ENCODE measurements at regions not wholly inside any gene's neighbourhood (a gene's known extent, or its start where the extent isn't known, plus 50 kb on each side); places are given as distances from the start of the nearest gene placed in this dataset.

DNA sequence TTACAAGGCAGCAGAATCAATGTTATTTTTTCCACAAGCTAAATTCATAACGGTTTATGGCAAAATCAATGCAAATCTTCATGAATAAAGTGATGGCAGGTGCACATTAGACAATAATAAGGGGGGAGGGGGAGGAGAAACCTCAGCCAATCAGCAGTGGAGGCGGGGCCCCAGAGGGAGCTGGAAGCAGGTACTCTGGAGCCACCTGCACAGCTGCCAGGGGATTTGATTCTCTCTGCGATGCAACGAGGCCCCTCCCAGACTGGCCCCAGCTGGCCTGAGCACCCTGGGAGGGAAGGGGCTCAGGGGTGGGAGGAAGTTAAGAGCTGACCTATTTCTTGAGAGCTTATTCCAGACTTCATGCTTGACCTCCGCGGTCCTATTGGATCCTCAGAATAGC is 127.8 kb upstream of the IGSF21 start:
- peak; percentile 1 to 11 for DNase-seq

DNA sequence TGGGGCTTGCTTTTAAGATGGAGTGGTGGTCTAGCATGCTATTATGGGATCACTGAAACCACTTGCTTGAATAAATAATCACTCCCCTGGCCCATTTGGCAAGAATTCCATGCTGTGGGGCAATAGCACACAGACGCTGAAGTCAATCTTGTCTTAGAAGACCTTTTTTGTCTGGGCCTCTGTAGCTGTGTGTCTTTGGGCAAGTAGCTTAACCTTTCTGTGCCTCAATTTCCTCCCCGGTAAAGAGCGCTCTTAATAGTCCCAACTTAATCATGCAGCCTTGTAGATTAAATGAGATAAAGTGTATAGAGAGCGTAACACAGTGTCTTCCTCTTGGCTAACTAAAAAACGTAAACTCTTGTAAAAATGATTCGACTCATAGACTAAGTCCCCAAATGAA is 125.4 kb upstream of the IGSF21 start:
- no peak for DNase-seq

DNA sequence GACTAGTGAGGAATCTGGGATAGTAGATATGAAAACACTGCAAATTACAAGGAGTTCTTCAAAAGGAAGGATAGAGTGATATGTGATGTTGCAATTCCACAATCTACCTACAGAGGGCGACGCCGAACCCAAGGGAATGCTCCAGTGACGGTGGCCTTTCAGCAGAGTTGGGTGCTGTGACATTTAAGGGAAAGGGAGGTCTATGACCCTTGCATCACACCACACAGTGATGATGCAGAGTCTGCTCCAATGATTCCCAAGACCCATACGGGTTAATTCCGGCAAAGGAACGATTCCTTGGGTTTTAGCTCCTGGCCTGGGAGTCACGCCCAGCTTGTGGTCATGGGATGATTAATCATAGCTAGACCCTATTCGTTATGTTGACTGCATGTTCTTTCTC is 123.0 kb upstream of the IGSF21 start:
- peak in 1 of 2 experiments; percentile 3 for DNase-seq

DNA sequence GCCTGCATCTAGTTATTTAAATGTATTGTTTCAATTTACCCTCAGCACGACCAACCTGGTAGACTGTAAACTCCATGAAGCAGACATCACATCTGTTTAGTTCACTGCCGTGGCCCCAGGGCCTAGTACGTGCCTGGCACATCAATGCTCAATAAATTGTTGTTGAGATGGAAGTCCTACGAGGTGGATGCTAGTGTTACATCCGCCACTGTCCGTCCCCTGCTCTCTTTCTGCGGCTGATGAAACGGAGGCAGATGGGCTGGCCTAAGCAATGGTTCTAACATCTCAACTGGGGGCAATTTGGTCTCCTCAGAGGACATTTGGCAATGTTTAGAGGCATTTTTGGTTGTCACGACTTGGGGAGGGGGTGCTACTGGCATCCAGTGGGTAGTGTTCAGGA is 121.4 kb upstream of the IGSF21 start:
- no peak for DNase-seq

DNA sequence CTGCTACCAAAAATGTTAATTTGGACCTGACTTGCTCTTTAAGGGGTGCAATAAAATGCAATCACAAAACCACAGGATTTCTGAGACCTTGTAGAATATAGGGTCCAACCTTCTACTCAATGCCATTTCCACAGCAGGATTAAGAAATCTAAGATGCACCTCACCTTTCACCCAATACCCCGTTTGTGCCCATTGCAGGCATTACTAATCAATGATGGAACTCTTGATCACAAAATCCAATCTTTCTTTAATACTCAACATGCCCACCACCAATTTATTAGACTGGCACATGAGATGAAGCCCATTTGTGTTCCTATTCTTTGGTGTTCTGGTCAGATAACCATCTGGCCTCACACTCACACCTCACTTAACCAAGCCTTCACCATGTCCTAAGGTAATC is 117.2 kb upstream of the IGSF21 start:
- DNase-seq, result no peak

DNA sequence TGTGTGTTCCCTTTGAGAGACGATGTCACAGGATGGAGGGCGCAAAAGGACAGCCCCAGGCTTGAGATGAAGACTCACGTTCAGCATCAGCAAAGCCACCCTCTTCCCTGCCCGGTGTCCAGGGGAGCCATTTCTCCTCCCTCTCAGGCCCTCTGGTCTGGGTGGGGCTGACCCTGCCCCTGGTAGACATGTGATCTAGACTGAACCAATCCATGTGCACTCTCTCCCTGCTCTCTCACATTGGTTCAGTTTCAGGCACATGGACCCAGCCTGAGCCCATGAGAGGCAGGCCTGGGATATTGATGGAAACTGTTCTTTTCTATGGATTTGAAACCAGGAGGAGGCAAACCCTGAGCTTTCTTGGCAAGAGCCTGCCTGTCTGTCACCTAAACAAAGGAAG is 115.6 kb upstream of the IGSF21 start:
- no peak for DNase-seq

DNA sequence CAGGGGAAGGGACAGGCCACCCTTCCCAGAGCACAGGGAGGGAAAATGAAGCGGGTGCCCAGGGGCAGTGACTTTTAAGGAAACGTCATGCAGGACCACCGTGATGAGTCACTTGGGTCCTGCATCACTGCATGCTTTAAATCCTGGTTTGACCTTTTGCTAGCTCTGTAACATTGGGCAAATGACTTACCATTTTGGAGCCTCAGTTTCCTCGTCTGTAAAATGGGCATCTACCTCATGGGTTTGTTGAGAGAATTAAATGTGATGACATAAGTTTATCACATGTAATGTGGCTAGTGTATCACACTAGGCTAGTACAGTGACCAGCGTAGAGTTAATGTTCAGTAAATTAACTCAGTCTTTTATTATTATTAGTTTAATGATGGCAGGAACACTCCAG is 114.8 kb upstream of the IGSF21 start:
- DNase-seq, result no peak

DNA sequence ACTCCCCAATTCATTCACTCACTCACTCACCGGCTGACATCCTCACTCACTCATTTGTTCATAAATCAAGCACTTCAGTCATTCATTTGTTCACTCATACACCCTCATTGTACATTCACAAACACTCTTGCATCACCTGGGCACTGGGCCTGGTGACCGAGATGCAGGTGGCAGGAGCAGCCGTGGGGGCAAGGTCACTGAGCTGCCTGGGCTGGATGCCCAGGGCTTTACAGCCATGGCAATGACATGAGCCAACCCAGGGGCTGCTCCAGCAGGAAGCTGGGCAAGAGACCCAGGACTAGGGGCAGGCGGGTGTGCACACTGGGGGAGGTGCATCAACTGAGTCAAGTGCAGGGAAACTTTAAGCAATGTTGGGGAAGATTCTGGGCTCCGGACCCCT is 113.6 kb upstream of the IGSF21 start:
- DNase-seq, result no peak

DNA sequence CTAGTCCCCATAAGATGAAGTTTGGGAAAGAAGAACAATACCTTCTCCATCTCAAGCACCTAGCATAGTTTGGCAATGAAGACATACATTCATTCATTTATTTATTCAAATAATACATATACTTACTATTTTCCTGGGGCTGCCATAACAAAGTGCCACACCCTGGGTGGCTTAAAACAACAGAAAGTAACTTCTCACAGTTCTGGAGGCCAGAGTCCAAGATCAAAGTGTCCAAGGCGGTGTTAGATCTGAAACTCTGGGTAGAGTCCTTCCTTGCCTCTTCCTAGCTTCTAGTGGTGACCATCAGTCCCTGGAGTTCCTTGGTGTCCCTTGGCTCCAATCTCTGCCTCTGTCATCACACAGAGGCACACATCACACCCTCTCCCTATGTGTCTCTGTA is 112.1 kb upstream of the IGSF21 start:
- no peak for DNase-seq

DNA sequence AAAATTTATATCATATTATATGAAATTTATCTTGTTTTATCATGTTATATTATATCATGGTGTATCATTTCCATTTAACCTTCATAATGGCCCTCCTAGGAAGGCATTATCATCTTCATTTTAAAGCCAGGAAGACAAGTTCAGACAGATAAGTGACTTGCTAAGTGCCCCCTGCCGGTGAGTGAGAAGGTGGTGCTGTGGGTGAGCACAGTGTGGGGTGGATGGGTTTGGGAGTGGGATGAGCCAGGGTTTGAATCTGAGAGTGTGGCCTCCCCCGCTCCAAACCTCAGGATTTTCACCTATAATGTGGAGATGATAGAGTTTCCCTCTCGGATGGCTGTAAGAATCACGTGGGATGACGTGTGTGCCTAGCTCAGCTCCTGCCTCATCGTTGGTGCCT is 108.7 kb upstream of the IGSF21 start:
- no peak for DNase-seq

DNA sequence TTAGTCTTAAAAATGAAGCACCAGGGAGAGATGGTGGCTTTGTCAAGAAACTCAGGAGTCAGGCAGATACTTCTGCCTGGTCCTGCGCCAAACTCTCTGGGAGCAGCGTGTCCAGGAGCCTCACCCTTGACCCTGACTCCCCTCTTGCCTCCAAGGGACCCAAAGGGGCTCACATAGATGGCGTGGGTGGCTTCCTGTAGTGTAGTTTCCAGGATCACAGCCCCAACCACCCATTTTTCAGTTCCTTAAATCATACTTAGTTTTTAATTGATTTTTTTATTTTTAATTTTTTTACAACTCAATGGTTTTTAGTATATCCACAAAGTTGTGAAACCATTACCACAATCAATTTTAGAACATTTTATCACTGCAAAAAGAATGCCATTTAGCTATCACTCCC is 107.7 kb upstream of the IGSF21 start:
- DNase-seq, result no peak

DNA sequence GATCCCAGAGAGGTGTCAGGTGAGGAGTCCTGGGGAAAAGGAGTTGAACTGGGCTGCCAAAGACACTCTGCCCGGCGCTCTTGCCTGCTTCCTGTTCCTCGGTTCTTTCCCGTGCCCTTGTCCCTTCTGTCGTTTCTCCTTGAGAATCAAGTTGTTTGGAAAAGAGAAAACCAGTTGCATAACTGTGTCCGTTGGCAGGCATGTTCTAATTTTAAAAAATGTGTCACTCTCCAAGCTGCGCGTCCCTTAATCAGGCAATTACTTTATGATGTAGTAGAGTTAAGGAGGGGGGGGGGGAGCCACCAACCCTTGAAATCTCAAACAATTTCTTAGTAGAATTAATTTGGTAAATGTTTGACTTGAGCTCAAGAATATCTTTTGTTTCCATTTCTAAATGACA is 105.9 kb upstream of the IGSF21 start:
- DNase-seq, result no peak

DNA sequence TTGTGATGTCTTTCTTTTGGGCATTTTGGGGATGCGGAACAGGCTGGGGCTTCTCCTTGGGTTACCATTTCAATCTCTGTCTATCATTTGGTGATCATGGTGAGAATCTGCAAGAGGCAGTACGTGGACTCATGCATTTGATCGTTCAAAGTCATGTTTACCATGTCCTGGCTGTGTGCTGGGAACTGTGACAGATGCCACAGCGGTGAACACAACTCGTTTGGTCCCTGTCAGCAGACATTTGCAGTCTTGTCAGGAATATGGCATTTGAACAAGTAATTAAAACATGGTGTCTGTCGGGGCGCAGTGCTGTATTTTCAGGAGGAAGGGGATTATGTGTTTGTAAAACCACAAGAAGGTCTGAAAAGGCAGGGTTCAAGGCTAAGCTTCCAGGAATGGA is 103.3 kb upstream of the IGSF21 start:
- DNase-seq, result no peak

DNA sequence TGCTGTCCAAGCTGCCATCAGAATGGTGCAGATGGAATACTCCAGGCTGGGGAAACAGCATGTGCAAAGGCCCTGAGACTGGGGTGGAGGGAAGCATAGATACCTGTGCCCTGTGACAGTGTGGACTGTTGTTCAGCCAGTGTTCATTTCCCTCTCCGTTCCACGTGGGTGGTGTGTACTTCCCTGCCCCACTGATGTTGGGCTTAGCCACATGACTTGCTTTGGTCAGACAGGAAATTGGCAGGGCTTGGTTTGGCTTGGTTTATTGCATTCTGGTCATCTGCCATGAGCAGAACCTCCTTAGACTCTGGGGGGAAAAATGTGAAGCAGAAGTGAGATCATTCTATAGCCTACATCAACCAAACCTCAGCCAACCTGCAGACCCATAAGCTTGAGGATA is 102.4 kb upstream of the IGSF21 start:
- no peak for DNase-seq

DNA sequence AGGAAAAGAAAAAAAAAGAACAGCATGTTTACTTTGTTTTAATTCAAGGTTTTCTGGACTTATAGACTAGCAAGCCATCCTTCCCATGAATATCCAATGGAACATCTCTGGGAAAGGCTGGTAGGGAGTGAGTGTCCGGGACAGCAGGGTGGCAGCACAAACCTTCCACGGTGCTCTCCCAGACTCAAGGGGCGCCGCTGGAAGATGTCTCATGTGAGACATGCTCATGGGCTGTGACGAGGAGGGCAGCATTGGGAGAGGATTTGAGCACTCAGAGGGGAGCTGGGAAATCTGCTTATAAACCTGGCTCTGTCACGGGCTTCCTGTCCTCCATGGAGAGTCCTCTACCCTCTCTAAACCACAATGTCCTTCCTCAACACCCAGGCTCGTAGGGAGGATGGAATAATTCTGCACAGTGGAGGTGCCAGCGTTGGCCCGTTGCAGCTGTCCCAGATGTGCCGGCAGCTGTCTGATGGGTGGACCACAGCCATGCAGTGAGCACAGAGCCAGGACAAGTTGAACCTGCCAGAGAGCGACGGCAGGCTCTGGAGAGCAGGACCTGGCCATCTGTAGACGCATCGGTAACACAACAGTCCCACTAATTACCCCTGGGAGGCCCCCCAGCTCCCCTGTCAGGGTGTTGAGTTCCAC is 100.1 kb upstream of the IGSF21 start:
- DNase-seq, result no peak

DNA sequence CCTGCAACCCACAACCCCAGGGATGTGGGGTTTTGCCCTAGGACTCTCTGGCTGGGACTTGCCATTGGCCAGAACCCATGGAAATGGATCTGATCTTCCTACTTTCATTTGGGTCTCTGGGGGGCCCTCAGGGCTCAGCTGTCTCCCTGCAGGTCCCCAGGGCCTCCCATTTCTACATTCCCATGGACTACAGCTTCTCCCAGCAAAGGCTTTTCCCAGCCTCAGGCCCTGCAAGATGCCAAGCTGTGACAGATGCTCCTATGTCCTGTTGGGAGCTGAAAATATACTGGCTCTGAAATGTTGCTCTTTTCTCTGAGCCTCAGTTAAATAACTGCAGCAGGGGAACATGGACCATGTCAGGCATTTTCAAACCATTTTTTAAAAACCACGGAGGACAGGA is 99.5 kb upstream of the IGSF21 start:
- DNase-seq, result no peak

DNA sequence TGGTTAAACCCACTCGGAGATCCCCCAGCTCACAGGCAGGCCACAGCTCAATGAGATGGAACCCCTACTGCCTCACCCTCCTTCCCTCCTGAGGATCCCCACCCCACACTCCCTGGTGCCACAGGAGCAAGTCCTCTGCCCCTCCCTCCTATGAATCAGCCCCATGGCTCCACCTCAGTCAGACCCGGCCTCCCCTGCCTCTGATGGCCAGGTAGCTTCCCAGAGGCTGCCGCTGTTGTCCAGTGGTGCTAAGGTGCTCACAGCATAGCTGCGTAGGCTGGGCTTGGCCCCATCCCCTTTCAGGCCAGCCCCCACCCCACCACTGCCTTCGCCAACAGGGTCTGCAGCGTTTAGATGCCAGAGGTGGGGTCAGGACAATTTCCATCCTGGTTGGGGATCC is 98.5 kb upstream of the IGSF21 start:
- DNase-seq, result no peak

DNA sequence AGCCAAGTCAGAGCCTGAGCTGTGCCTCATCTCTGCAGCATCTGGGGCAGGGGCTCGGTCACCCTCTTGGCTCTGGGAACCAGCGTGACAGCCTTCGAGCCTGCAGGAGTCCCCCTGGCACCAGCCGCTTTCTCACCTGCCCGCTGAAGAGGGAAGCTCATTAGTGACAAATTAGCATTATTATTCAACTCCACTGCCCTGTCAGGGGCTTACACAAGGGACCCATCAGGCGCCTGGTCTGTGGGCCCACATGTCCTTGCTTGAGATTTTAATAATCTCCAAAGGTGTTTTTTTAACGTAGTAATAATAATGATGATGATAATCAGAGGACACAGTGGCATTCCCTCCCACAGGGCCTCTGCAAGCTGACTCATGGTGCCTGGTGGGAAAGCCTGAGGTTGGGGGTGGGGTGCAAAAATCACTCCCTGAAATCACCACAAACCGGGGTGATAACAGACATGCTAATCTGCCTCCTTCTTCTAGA is 98.1 kb upstream of the IGSF21 start:
- no peak for DNase-seq

DNA sequence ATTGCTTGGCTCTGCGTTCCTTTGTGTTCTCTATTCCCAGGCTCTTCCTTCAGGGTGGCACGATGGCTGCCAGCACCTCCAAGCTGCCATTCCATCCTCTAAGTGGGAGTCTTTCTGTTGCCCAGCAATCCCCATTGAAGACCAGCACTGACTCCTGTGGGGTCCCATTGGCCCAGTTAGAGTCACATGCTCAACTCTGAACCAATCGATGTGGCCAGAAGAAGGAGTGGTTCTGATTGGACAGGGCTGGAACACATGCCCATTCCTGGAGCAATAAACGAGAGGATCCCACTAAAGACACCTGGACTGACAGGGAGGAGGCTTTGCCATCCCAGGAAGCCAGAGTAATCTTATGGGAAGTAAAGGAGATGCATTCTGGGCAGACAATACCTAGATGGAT is 97.2 kb upstream of the IGSF21 start:
- no peak for DNase-seq

DNA sequence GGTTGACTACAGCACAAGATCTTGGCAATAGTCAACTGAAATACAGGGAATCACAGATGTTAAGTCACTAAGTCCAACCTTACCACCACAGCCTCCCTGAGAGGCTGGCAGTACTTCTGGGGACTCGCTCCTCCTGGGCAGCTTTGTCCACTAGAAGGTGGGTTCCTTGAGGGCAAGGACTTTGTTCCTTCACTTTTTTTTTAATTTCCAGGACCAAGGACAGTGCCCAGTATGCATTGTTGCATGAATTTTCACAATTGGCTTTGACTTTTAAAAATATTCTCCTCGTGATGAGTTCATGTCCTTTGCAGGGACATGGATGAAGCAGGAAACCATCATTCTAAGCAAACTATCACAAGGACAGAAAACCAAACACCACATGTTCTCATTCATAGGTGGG is 96.7 kb upstream of the IGSF21 start:
- DNase-seq, result no peak

DNA sequence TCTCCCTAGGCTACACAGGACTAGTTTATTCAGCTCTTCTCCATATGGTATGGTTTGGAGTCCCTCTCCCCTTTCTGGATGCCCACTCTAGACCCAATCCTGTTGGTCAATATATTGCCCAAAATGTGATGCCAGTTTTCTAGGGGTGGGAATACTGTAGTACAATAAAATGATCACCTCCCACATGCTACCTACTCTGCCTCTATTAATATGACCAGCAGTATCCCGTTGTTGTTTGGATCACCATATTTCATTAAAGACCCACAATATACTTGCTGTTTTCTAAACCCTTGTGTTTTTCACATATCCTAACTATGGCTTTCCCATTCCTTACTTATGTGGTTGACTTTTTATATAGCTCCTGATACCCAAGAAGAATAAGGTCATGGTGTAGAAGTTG is 95.9 kb upstream of the IGSF21 start:
- DNase-seq, result no peak

DNA sequence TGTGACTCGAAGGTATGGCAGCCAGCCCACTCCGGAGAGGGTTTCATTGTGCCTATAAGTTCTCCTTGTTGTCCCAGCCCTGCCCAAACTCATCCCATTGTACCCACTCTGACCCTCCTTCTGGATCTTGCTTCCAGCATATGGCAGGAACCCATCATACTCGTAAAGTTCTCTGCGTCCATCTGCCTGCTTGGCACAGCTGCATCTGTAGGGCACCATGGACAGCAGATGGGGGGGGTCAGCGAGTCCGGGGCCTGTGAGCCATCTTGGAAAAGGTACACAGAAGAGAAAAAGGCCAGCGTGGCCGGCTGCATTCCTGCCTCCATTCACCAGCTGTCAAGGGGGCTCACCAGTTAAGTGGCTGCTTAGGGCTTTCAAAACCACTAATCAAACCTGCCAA is 94.9 kb upstream of the IGSF21 start:
- DNase-seq, result no peak

DNA sequence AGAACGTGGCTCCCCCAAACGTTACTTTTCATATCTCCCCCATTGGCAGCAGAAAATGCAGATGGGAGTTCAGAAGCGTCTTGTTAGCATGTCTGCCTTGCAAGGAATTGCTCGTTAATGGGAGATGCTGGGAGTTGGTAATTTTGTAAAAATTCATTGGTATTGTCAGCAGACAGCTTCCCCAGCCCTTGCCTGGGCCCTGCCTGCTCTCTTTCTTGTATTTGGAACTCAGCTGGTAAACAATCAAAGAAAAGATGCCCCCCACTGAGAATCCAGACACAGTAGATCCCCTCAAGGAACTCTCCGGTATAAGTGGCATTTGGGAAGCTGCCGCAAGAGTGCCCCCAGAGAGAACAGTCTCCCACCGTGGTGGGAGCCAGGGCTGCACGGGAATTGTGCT is 94.4 kb upstream of the IGSF21 start:
- DNase-seq, result no peak

DNA sequence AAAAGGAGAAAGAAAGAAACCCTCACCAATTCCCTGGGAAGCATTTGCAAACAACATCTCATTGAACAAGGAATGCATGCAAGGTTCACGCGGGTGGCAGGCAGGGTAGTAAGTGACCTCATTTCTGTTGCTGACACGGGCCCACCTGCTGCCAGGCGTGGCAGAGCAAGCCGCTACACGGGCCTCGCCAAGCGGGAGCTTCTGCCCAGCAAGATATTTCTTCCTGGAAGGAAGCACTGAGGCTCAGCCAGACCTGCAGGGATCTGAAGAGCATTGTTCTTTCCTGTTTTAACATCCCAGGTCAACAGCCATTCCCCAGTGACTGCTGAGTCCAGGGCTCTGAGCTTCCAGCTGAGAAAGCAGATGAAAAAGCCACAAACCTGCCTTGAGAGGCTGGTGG is 91.9 kb upstream of the IGSF21 start:
- DNase-seq, result no peak

DNA sequence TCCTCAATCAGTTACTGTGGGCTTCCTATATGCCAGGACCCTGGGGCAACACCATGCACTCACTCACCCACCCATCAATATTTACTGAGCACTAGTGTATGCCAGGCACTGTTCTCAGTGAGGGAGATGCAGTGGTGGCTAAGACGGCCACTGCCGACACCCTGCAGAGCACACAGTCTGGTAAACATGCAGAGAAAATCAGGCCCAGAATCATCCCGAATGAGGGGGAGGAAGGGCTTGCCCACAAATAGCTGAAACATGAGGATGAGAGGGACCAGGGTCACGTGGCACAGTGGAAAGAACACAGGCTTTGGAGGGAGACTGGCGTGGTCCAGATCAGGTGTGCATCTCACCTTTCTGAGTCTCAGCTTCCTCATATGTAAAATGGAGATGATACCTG is 89.2 kb upstream of the IGSF21 start:
- DNase-seq, result no peak
